Vagina (tissue), 2 donors: ENCODE measurements at regions not wholly inside any gene's neighbourhood (a gene's known extent, or its start where the extent isn't known, plus 50 kb on each side); places are given as distances from the start of the nearest gene placed in this dataset.

Experiments
- CTCF ChIP-seq, 3 experiments: fragments of 450-650 bp in 2 of 3; fragments of 200-600 bp in 1 of 3; sonication (generic) in 1 of 3; IDR thresholded peaks; one replicate each; pipeline ENCODE4 v1.5.1; 2017 to 2019; ENCODE audit warnings: antibody characterized with exemption in 3 of 3, mild to moderate bottlenecking in 2 of 3, moderate library complexity in 2 of 3
- POLR2A ChIP-seq, 2 donors: fragments of 450-650 bp; IDR thresholded peaks; one replicate each; pipeline ENCODE4 v1.6.1; 2017; ENCODE audit warnings: antibody characterized with exemption in 2 of 2, mild to moderate bottlenecking in 2 of 2, moderate library complexity in 2 of 2

DNA sequence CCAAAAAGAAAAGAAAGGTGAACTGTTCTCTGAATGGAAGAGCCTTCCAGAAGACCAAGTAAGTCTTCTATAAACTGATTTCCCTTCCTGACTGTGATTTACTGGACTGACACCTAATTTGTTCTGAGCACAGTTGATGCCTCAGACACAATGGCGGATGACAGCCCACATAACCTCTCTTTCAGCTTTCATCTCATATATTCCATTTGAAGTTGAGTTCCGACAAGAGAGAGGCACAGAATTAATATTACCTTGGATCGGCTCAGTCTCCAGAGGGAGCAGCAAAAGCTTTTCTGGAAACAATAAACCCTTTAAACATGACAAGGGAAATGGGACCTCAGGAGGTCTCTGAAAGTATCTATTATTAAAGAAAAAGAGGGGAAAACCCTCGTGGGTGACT, 638.7 kb upstream of the SETBP1 start:
- no peak for TF ChIP-seq CTCF (IDR thresholded peaks at IDR 0.05)
- TF ChIP-seq POLR2A (IDR thresholded peaks at IDR 0.05) = no peak
